ENCODE measurements at regions not wholly inside any gene's neighbourhood (a gene's known extent, or its start where the extent isn't known, plus 50 kb on each side); places are given as distances from the start of the nearest gene placed in this dataset.
A peak's percentile ranks its signal among the peaks of the same experiment; 100 is the strongest.

DNA sequence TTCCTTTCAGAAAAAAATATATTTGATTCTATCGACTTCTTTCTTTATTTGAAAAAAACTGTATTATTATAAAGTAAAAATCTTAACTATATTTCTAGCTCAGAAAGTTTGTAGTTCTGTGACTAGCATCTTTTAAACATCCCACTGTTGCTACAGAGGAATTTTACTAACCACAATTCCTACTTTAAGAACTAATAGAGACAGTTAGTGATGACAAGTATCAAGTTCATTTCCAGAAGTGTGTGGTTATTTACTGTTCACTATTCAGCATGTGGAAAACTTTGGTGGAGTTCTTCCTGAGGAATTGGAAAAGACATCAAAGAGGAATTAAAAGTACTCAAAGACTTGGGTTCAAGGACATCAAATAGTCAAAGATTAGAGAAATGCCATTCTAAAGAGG lies 524.1 kb upstream of the CBLB start (continued):
- TF ChIP-seq, protein P1, sequence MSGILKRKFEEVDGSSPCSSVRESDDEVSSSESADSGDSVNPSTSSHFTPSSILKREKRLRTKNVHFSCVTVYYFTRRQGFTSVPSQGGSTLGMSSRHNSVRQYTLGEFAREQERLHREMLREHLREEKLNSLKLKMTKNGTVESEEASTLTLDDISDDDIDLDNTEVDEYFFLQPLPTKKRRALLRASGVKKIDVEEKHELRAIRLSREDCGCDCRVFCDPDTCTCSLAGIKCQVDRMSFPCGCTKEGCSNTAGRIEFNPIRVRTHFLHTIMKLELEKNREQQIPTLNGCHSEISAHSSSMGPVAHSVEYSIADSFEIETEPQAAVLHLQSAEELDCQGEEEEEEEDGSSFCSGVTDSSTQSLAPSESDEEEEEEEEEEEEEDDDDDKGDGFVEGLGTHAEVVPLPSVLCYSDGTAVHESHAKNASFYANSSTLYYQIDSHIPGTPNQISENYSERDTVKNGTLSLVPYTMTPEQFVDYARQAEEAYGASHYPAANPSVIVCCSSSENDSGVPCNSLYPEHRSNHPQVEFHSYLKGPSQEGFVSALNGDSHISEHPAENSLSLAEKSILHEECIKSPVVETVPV (CRISPR knock-in tag; IDR thresholded peaks at IDR 0.05): no peak
- TF ChIP-seq CSDC2 (CRISPR knock-in tag; IDR thresholded peaks at IDR 0.05): no peak

DNA sequence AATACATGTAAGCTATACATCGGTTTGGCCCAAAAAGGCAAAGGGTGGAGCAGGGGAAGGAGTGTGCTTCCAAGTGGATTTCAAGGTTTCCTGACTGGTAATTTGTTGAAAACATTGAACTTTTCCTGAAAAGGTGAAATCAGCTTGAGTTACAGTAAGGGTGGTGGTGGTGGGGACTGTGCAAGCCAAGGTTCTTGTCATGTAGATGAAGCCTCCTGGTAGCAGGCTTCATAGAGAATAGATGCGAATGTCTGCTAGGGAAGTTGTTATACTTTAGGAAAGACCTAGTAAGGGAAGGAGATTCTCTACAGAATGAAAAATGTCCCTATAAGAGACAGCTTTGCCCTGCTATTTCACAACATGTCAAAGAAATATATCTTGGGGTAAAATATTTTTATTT lies 528.2 kb upstream of the CBLB start:
- TF ChIP-seq ARNTL (CRISPR knock-in tag; IDR thresholded peaks at IDR 0.05; ENCODE audit: borderline replicate concordance, low read depth): no peak
- no peak for ATAC-seq

DNA sequence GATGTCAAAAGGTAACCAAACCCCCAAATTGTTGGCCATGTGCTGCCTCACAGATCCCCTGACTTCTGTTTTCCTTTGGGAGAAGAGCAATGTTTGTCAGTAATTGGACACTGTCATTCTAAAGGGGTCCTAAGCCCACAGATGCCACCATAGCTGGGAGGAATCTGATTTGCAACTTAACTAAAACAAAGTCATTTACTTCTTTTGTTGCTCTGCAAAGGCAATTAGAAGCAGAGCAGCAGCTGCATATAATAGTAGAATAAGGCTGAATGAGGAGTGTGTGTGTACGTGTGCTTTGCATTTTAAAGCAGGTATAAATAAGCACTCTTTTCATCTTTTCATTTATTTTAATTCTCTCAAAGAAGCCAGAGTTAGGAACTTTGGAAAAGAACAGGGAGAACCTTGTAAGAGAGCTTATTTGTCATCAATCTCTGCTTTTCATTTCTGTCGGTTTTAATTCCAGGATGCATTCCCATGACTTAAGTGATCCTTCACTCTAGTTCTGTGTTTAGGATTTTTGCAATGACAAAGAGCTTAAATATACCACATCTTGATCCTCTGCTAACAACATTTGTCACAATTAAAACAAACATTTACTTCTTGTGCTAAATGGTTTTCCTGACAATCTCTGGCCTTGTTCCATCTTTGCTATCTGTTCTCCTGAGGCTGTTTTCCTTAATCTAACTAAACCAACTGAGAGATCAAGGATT lies 530.2 kb upstream of the CBLB start:
- ATAC-seq: peak; percentile 18; the same call in 1 of the 3 replicates
- TF ChIP-seq ARNTL (CRISPR knock-in tag; IDR thresholded peaks at IDR 0.05; ENCODE audit: borderline replicate concordance, low read depth) (no peak), TCF4 (CRISPR knock-in tag; IDR thresholded peaks at IDR 0.05; ENCODE audit: borderline replicate concordance) (no peak), ISL1 (CRISPR knock-in tag; IDR thresholded peaks at IDR 0.05) (peak; percentile 52; the same call in 1 of the 2 replicates)

DNA sequence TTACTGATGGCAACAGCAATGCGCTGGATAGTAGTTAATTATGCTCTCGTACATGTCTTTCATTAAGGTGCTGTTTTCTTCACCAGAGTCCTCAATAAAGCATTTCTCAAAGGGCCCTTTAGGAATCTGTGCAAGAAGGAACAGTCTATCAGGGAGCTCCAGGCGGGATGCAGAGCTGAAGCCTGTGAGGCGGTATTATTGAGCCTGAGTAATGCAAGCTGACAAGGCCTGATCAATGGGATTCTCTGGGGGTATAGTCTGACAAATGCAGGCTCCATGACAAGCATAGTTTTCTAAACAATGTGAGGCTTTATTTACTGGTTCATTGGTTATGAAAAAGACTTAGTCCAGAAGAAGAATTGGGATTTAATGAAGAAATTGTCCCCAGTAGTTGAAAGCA lies 530.9 kb upstream of the CBLB start:
- TF ChIP-seq GLIS3 (CRISPR knock-in tag; IDR thresholded peaks at IDR 0.05) (no peak), RARB (CRISPR knock-in tag; IDR thresholded peaks at IDR 0.05) (no peak), TOX (CRISPR knock-in tag; IDR thresholded peaks at IDR 0.05; ENCODE audit: borderline replicate concordance) (no peak), ESRRG (CRISPR knock-in tag; IDR thresholded peaks at IDR 0.05) (no peak), ZNF70 (CRISPR knock-in tag; IDR thresholded peaks at IDR 0.05) (no peak), ISL1 (CRISPR knock-in tag; IDR thresholded peaks at IDR 0.05) (no peak), BACH2 (CRISPR knock-in tag; IDR thresholded peaks at IDR 0.05; ENCODE audit: borderline replicate concordance) (no peak), ZFP30 (CRISPR knock-in tag; IDR thresholded peaks at IDR 0.05) (no peak), OSR1 (CRISPR knock-in tag; IDR thresholded peaks at IDR 0.05) (no peak), ZNF565 (CRISPR knock-in tag; conservative IDR thresholded peaks at IDR 0.05; ENCODE audit: low read depth) (no peak), PPARA (CRISPR knock-in tag; IDR thresholded peaks at IDR 0.05; ENCODE audit: borderline replicate concordance) (no peak), ARNTL (CRISPR knock-in tag; IDR thresholded peaks at IDR 0.05; ENCODE audit: borderline replicate concordance, low read depth) (no peak), SNAI2 (CRISPR knock-in tag; IDR thresholded peaks at IDR 0.05) (no peak)
- TF ChIP-seq, protein P2, sequence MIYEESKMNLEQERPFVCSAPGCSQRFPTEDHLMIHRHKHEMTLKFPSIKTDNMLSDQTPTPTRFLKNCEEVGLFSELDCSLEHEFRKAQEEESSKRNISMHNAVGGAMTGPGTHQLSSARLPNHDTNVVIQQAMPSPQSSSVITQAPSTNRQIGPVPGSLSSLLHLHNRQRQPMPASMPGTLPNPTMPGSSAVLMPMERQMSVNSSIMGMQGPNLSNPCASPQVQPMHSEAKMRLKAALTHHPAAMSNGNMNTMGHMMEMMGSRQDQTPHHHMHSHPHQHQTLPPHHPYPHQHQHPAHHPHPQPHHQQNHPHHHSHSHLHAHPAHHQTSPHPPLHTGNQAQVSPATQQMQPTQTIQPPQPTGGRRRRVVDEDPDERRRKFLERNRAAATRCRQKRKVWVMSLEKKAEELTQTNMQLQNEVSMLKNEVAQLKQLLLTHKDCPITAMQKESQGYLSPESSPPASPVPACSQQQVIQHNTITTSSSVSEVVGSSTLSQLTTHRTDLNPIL (CRISPR knock-in tag; IDR thresholded peaks at IDR 0.05; ENCODE audit: low read depth): no peak
- TF ChIP-seq, protein P3, sequence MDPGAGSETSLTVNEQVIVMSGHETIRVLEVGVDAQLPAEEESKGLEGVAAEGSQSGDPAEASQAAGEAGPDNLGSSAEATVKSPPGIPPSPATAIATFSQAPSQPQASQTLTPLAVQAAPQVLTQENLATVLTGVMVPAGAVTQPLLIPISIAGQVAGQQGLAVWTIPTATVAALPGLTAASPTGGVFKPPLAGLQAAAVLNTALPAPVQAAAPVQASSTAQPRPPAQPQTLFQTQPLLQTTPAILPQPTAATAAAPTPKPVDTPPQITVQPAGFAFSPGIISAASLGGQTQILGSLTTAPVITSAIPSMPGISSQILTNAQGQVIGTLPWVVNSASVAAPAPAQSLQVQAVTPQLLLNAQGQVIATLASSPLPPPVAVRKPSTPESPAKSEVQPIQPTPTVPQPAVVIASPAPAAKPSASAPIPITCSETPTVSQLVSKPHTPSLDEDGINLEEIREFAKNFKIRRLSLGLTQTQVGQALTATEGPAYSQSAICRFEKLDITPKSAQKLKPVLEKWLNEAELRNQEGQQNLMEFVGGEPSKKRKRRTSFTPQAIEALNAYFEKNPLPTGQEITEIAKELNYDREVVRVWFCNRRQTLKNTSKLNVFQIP (CRISPR knock-in tag; IDR thresholded peaks at IDR 0.05; ENCODE audit: borderline replicate concordance, low read depth): no peak
- TF ChIP-seq, protein P1 (CRISPR knock-in tag; IDR thresholded peaks at IDR 0.05): no peak
- ATAC-seq: no peak

DNA sequence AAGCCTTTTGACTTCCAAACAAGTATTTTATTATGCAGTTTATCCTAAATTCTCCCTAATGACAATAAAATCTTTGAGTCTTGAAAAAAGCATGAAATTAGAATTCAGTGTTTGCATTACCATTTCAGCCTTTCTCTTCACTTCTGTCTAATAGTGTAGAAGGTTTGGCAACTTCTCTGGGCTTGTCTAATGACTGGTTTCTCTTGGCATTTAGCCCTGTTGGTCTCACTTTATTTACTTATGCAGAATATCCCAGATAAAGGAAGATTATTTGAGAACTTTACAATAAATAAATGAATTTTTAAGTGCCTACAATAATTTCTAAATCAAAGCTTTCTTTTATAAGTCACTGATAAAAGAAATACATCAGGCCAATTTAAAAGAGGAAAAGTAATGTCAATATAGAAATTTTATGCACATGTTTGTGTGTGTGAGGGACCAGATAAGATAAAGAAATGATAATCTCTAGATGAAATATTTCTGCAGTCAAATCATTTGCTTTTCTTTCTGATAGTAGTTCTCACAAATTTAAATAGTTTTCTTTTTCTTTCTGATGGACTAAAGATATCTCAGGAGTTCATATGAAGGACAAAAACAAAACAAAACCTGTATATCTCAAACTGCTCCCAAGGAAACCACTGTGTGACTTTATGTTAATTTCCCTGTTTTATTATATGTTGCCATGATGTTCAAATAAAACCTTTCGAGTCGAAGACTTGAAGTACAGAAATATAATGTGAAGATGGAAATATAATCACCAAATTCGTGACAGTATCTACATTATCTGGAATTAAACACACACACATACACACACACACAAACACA lies 533.1 kb upstream of the CBLB start:
- no peak for ATAC-seq
- no peak for TF ChIP-seq CSDC2 (CRISPR knock-in tag; IDR thresholded peaks at IDR 0.05)
- no peak for TF ChIP-seq ARNTL (CRISPR knock-in tag; IDR thresholded peaks at IDR 0.05; ENCODE audit: borderline replicate concordance, low read depth)
- no peak for TF ChIP-seq TOX (CRISPR knock-in tag; IDR thresholded peaks at IDR 0.05; ENCODE audit: borderline replicate concordance)
- peak; percentile 53; the same call in 1 of the 2 replicates for TF ChIP-seq ISL1 (CRISPR knock-in tag; IDR thresholded peaks at IDR 0.05)
- TF ChIP-seq, protein P4, sequence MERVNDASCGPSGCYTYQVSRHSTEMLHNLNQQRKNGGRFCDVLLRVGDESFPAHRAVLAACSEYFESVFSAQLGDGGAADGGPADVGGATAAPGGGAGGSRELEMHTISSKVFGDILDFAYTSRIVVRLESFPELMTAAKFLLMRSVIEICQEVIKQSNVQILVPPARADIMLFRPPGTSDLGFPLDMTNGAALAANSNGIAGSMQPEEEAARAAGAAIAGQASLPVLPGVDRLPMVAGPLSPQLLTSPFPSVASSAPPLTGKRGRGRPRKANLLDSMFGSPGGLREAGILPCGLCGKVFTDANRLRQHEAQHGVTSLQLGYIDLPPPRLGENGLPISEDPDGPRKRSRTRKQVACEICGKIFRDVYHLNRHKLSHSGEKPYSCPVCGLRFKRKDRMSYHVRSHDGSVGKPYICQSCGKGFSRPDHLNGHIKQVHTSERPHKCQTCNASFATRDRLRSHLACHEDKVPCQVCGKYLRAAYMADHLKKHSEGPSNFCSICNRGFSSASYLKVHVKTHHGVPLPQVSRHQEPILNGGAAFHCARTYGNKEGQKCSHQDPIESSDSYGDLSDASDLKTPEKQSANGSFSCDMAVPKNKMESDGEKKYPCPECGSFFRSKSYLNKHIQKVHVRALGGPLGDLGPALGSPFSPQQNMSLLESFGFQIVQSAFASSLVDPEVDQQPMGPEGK (CRISPR knock-in tag; IDR thresholded peaks at IDR 0.05; ENCODE audit: borderline replicate concordance): no peak
- no peak for TF ChIP-seq GLIS3 (CRISPR knock-in tag; IDR thresholded peaks at IDR 0.05)

All from SK-N-SH treated with all-trans-retinoic acid at 6 μM for 48 hours (cell line).